SK-N-SH (cell line): ENCODE measurements at regions not wholly inside any gene's neighbourhood (a gene's known extent, or its start where the extent isn't known, plus 50 kb on each side); places are given as distances from the start of the nearest gene placed in this dataset.

ENCODE experiments used
- CTCF ChIA-PET: fragments of 300-600, 350-600 bp; formaldehyde crosslinking; extraction: SDS; loops from one replicate; lab custom pipeline; 2021; lab: Yijun Ruan, JAX
- POLR2A ChIA-PET: fragments of 350-600 bp; sonication (Branson Sonifier 250); formaldehyde crosslinking; extraction: SDS; loops from one replicate; lab custom pipeline; 2020; ENCODE audit warnings: antibody characterized with exemption, inconsistent platforms; lab: Yijun Ruan, JAX
- DNase-seq: peaks from one replicate; pipeline ENCODE4 v3.0.0; 2012
- H2AFZ ChIP-seq: fragments of 200-600 bp; sonication (generic); 2 replicates; pipeline ENCODE4 v1.8.1; 2016; ENCODE audit warnings: antibody characterized with exemption, mild to moderate bottlenecking, low read depth
- H3F3A ChIP-seq: fragments of 200-600 bp; sonication (generic); replicated peaks from 2 replicates; pipeline ENCODE3; 2016; ENCODE audit warnings: antibody characterized with exemption, mild to moderate bottlenecking; ENCODE audit not compliant: insufficient read depth
- H3K27ac ChIP-seq, 2 experiments: fragments of 200-500 bp in 1 of 2; fragments of 200-600 bp in 1 of 2; sonication (Bioruptor generic) in 1 of 2; sonication (generic), shearing (Covaris generic) in 1 of 2; 2 replicates each; pipeline versions ENCODE4 v1.5.1 to v1.6.1; 2014 to 2016; ENCODE audit warnings: low read depth in 2 of 2, inconsistent platforms in 1 of 2, low read length in 1 of 2, mild to moderate bottlenecking in 1 of 2, mixed read lengths in 1 of 2
- H3K27me3 ChIP-seq: fragments of 200-600 bp; sonication (generic), shearing (Covaris generic); 2 replicates; pipeline ENCODE4 v1.6.1; 2016; ENCODE audit warnings: mixed run types; ENCODE audit not compliant: insufficient read depth
- H3K36me3 ChIP-seq, 2 experiments: fragments of 200-500 bp in 1 of 2; fragments of 200-600 bp in 1 of 2; sonication (Bioruptor generic) in 1 of 2; sonication (generic) in 1 of 2; replicated peaks in 1 of 2; 2 replicates each; pipeline versions ENCODE3 to v1.5.1; 2014 to 2016; ENCODE audit warnings: low read length in 1 of 2, mild to moderate bottlenecking in 1 of 2; ENCODE audit not compliant: insufficient read depth in 2 of 2, control insufficient read depth in 1 of 2
- H3K4me1 ChIP-seq, 2 experiments: fragments of 200-500 bp in 1 of 2; fragments of 200-600 bp in 1 of 2; sonication (Bioruptor generic) in 1 of 2; sonication (generic), shearing (Covaris generic) in 1 of 2; 2 replicates each; pipeline versions ENCODE4 v1.5.1 to v1.6.1; 2014 to 2016; ENCODE audit warnings: low read depth in 1 of 2, low read length in 1 of 2, mixed run types in 1 of 2; ENCODE audit not compliant: insufficient read depth in 2 of 2, control insufficient read depth in 1 of 2
- H3K4me2 ChIP-seq: fragments of 200-600 bp; sonication (generic), shearing (Covaris generic); 2 replicates; pipeline ENCODE4 v1.6.1; 2017; ENCODE audit warnings: mixed run types
- H3K4me3 ChIP-seq, 2 experiments: fragments of 200-500 bp in 1 of 2; fragments of 200-600 bp in 1 of 2; sonication (Bioruptor generic) in 1 of 2; sonication (generic), shearing (Covaris generic) in 1 of 2; 2 replicates each; pipeline versions ENCODE4 v1.5.1 to v1.8.1; 2014 to 2016; ENCODE audit warnings: low read depth in 2 of 2, inconsistent platforms in 1 of 2, low read length in 1 of 2, mild to moderate bottlenecking in 1 of 2, mixed read lengths in 1 of 2, moderate library complexity in 1 of 2
- H3K79me2 ChIP-seq: fragments of 200-600 bp; sonication (generic); 2 replicates; pipeline ENCODE4 v1.8.1; 2017; ENCODE audit warnings: mild to moderate bottlenecking; ENCODE audit not compliant: insufficient read depth
- H3K9ac ChIP-seq: fragments of 200-600 bp; sonication (generic); 2 replicates; pipeline ENCODE4 v1.6.1; 2017; ENCODE audit warnings: mixed run types
- H3K9me2 ChIP-seq: fragments of 200-600 bp; sonication (generic); 2 replicates; pipeline ENCODE4 v1.6.1; 2017; ENCODE audit warnings: mixed run types
- H3K9me3 ChIP-seq: fragments of 200-600 bp; sonication (generic); 2 replicates; pipeline ENCODE4 v1.6.1; 2017; ENCODE audit warnings: mixed run types, mild to moderate bottlenecking, moderate library complexity
- H4K20me1 ChIP-seq: fragments of 200-600 bp; sonication (generic); 2 replicates; pipeline ENCODE4 v1.6.1; 2017; ENCODE audit warnings: mild to moderate bottlenecking, mixed run types; ENCODE audit not compliant: insufficient read depth
- CHD2 ChIP-seq: fragments of 150-350 bp; IDR thresholded peaks from 2 replicates; pipeline ENCODE4 v1.6.1; 2018; ENCODE audit warnings: low read length; ENCODE audit not compliant: partially characterized antibody
- CTCF ChIP-seq: fragments of 200-600 bp; sonication (generic); IDR thresholded peaks from 2 replicates; pipeline ENCODE4 v1.6.1; 2017; ENCODE audit warnings: antibody characterized with exemption, mild to moderate bottlenecking, moderate library complexity
- ELF1 ChIP-seq: IDR thresholded peaks from 2 replicates; pipeline ENCODE4 v1.4.0; 2012
- EZH2phosphoT487 ChIP-seq: fragments of 200-600 bp; sonication (generic); IDR thresholded peaks from 2 replicates; pipeline ENCODE4 v1.6.1; 2017; ENCODE audit warnings: low read depth, mixed run types, mild to moderate bottlenecking, antibody characterized with exemption, moderate library complexity, borderline replicate concordance
- FOSL2 ChIP-seq: IDR thresholded peaks from 2 replicates; pipeline ENCODE4 v1.4.0; 2012; ENCODE audit warnings: low read depth, mild to moderate bottlenecking, moderate library complexity, borderline replicate concordance
- FOXJ3 ChIP-seq: sonication (generic); formaldehyde crosslinking; IDR thresholded peaks from 2 replicates; pipeline ENCODE4 v1.5.1; 2020; ENCODE audit warnings: mild to moderate bottlenecking, missing genetic modification reagents
- JUND ChIP-seq: IDR thresholded peaks from 2 replicates; pipeline ENCODE4 v1.4.0; 2012
- MXI1 ChIP-seq: IDR thresholded peaks from 2 replicates; pipeline ENCODE4 v1.6.1; 2012; ENCODE audit warnings: mild to moderate bottlenecking, low read depth, low read length, improper control_type of control experiment
- RAD21 ChIP-seq: IDR thresholded peaks from 2 replicates; pipeline ENCODE4 v1.6.1; 2012; ENCODE audit warnings: mild to moderate bottlenecking, low read length
- RCOR1 ChIP-seq: fragments of 150-350 bp; IDR thresholded peaks from 2 replicates; pipeline ENCODE4 v1.6.1; 2017; ENCODE audit warnings: antibody characterized with exemption, low read length
- REST ChIP-seq: IDR thresholded peaks from 2 replicates; pipeline ENCODE4 v1.6.1; 2012; ENCODE audit warnings: mild to moderate bottlenecking, low read depth, low read length, moderate library complexity
- RFX5 ChIP-seq: IDR thresholded peaks from 2 replicates; pipeline ENCODE4 v1.6.1; 2012; ENCODE audit warnings: mild to moderate bottlenecking, improper control_type of control experiment, low read length
- RXRA ChIP-seq: IDR thresholded peaks from 2 replicates; pipeline ENCODE4 v1.4.0; 2012; ENCODE audit warnings: low read depth, mild to moderate bottlenecking, borderline replicate concordance
- SMC3 ChIP-seq: IDR thresholded peaks from 2 replicates; pipeline ENCODE4 v1.6.1; 2012; ENCODE audit warnings: low read depth, low read length, improper control_type of control experiment
- TAF1 ChIP-seq: IDR thresholded peaks from 2 replicates; pipeline ENCODE4 v1.6.1; 2012; ENCODE audit warnings: low read depth, mild to moderate bottlenecking, low read length, moderate library complexity, borderline replicate concordance
- TCF12 ChIP-seq: IDR thresholded peaks from 2 replicates; pipeline ENCODE4 v1.4.0; 2012
- ZBTB33 ChIP-seq: IDR thresholded peaks from 2 replicates; pipeline ENCODE4 v1.4.0; 2012; ENCODE audit warnings: low read depth, borderline replicate concordance
- WGBS: methylation state at CpG from one replicate; pipeline ENCODE4 v1.1.6; 2017; ENCODE audit warnings: low lambda C conversion rate; 5-methylcytosine and 5-hydroxymethylcytosine counted together
- TF ChIP-seq, protein P1 (sequence below): IDR thresholded peaks from 2 replicates; pipeline ENCODE4 v1.4.0; 2012; ENCODE audit warnings: low read depth, borderline replicate concordance
- TF ChIP-seq, protein P2 (sequence below): fragments of 150-350 bp; IDR thresholded peaks from 2 replicates; pipeline ENCODE4 v1.6.1; 2017; ENCODE audit warnings: antibody characterized with exemption, low read length, low read depth, borderline replicate concordance
- TF ChIP-seq, protein P3 (sequence below): fragments of 150-350 bp; IDR thresholded peaks from 2 replicates; pipeline ENCODE4 v1.6.1; 2016; ENCODE audit warnings: mild to moderate bottlenecking, low read depth, low read length

GRCh38 chr2:21501376-21502027, 377.7 kb downstream of the TDRD15 start:
- Histone ChIP-seq H2AFZ (no peak overlapping the region), H3K27ac (no peak overlapping the region), H3K36me3 (no peaks in the 10 kb centered on the region), H3K9me3 (no peaks in the 10 kb centered on the region), H3K4me3 (no peak overlapping the region), H3K4me2 (no peak overlapping the region), H3K9ac (no peak overlapping the region), H4K20me1 (no peaks in the 10 kb centered on the region), H3K79me2 (no peaks in the 10 kb centered on the region), H3F3A (no peaks in the 10 kb centered on the region), H3K9me2 (no peaks in the 10 kb centered on the region), H3K27me3 (no peaks in the 10 kb centered on the region), H3K4me1 (peaks cover 0 to 9% of the 10 kb centered on the region in 2 experiments; a peak in 1 of 4 replicates)
- CTCF ChIA-PET: no interaction called here
- POLR2A ChIA-PET: no interaction called here
- TF ChIP-seq RAD21: no peak
- TF ChIP-seq, protein P1, sequence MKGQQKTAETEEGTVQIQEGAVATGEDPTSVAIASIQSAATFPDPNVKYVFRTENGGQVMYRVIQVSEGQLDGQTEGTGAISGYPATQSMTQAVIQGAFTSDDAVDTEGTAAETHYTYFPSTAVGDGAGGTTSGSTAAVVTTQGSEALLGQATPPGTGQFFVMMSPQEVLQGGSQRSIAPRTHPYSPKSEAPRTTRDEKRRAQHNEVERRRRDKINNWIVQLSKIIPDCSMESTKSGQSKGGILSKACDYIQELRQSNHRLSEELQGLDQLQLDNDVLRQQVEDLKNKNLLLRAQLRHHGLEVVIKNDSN: no peak
- TF ChIP-seq EZH2phosphoT487: no peak
- TF ChIP-seq RFX5: no peak
- TF ChIP-seq CTCF: no peak
- TF ChIP-seq FOSL2: no peak
- TF ChIP-seq ZBTB33: no peak
- TF ChIP-seq TAF1: no peak
- TF ChIP-seq, protein P2, sequence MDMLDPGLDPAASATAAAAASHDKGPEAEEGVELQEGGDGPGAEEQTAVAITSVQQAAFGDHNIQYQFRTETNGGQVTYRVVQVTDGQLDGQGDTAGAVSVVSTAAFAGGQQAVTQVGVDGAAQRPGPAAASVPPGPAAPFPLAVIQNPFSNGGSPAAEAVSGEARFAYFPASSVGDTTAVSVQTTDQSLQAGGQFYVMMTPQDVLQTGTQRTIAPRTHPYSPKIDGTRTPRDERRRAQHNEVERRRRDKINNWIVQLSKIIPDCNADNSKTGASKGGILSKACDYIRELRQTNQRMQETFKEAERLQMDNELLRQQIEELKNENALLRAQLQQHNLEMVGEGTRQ: no peak
- no peak for TF ChIP-seq TCF12
- TF ChIP-seq ELF1: no peak
- no peak for TF ChIP-seq REST
- TF ChIP-seq RXRA: no peak
- no peak for TF ChIP-seq FOXJ3 (CRISPR knock-in tag)
- no peak for TF ChIP-seq MXI1
- TF ChIP-seq, protein P3, sequence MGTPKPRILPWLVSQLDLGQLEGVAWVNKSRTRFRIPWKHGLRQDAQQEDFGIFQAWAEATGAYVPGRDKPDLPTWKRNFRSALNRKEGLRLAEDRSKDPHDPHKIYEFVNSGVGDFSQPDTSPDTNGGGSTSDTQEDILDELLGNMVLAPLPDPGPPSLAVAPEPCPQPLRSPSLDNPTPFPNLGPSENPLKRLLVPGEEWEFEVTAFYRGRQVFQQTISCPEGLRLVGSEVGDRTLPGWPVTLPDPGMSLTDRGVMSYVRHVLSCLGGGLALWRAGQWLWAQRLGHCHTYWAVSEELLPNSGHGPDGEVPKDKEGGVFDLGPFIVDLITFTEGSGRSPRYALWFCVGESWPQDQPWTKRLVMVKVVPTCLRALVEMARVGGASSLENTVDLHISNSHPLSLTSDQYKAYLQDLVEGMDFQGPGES: no peak
- no peak for TF ChIP-seq RCOR1
- TF ChIP-seq CHD2: no peak
- no peak for TF ChIP-seq JUND
- no peak for TF ChIP-seq SMC3
- DNase-seq: no peak
- WGBS: 46% methylated on average over 5 of the region's 5 CpGs
